ENCODE measurements at regions not wholly inside any gene's neighbourhood (a gene's known extent, or its start where the extent isn't known, plus 50 kb on each side); places are given as distances from the start of the nearest gene placed in this dataset.

DNA sequence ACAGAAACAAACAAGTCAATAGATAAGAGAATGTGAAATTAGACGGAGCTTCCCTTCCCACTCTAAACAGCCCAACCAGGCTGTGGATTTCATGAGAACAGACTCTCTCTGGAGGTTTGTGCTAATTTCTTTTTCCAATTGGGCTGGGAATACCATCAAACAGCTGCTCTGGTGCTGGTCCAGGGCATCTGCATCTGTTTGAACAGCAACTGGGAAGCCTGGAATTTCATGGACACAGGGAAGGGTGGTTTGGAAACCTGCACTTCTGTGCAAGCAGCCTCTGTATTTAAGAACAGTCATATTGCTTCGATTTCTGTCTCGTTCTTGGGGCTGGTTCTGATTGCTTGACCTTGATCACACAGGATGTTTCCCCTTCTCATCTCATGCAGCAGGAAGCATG is 88.7 kb downstream of the FOXL1 start:
- TF ChIP-seq ZFP41 (tag by site-specific recombination; IDR thresholded peaks at IDR 0.05; ENCODE audit: borderline replicate concordance): no peak
- no peak for TF ChIP-seq MZF1 (tag by site-specific recombination; IDR thresholded peaks at IDR 0.05; ENCODE audit: borderline replicate concordance)
- TF ChIP-seq, protein P1, sequence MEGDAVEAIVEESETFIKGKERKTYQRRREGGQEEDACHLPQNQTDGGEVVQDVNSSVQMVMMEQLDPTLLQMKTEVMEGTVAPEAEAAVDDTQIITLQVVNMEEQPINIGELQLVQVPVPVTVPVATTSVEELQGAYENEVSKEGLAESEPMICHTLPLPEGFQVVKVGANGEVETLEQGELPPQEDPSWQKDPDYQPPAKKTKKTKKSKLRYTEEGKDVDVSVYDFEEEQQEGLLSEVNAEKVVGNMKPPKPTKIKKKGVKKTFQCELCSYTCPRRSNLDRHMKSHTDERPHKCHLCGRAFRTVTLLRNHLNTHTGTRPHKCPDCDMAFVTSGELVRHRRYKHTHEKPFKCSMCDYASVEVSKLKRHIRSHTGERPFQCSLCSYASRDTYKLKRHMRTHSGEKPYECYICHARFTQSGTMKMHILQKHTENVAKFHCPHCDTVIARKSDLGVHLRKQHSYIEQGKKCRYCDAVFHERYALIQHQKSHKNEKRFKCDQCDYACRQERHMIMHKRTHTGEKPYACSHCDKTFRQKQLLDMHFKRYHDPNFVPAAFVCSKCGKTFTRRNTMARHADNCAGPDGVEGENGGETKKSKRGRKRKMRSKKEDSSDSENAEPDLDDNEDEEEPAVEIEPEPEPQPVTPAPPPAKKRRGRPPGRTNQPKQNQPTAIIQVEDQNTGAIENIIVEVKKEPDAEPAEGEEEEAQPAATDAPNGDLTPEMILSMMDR (tag by site-specific recombination; IDR thresholded peaks at IDR 0.05): no peak
